ENCODE measurements at regions not wholly inside any gene's neighbourhood (a gene's known extent, or its start where the extent isn't known, plus 50 kb on each side); places are given as distances from the start of the nearest gene placed in this dataset.

DNA sequence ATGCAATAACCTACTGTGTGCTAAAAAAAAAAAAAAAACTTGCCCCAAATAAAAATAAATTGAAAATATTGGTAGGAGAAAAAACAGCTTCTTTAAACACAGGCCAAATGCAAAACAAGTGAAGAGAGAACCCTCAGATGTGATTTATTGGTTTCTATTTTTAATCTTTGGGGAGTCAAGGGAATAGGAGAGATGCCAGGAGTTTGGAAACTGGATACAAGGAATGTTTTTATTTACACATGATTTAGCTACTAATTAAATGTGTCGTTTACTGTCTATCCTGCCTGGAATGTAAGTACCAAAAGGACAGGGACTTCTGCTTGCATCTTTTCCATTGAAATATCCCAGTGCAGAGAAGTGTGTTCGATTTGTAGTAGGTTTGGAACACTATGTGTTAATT lies 810.7 kb downstream of the MAFB start:
- DNase-seq: no peak
- Histone ChIP-seq H3K4me1 (ENCODE audit: insufficient read depth, low read length) (no peaks in the 10 kb centered on the region), H3K27ac (ENCODE audit: low read depth, low read length) (no peak overlapping the region), H3K27me3 (ENCODE audit: insufficient read depth, low read length, poor library complexity, severe bottlenecking) (no peaks in the 10 kb centered on the region), H3K36me3 (ENCODE audit: insufficient read depth, low read length) (no peaks in the 10 kb centered on the region), H3K4me3 (ENCODE audit: low read length) (no peak overlapping the region), H3K9me3 (ENCODE audit: low read length) (no peaks in the 10 kb centered on the region)
- H3K27ac Mint-ChIP-seq: no peak overlapping the region
- H3K4me3 Mint-ChIP-seq: no peak overlapping the region
- H3K36me3 Mint-ChIP-seq: no peaks in the 10 kb centered on the region
- peaks cover 0 to 5% (median 3%) of the 10 kb centered on the region in 5 donors for H3K9me3 Mint-ChIP-seq
- ChIA-PET POLR2A (no interaction called here), CTCF (no interaction called here)
- H3K27me3 Mint-ChIP-seq: no peaks in the 10 kb centered on the region
- peaks cover 0 to 9% (median 3%) of the 10 kb centered on the region in 3 donors for H3K4me1 Mint-ChIP-seq

GRCh38 chr20:39877788-39878187 lies 811.2 kb downstream of the MAFB start:
- Mint-ChIP-seq H3K4me1 (peaks cover 0 to 12% (median 3%) of the 10 kb centered on the region in 3 donors), H3K9me3 (peaks cover 0 to 5% (median 3%) of the 10 kb centered on the region in 5 donors), H3K27ac (no peak overlapping the region), H3K36me3 (no peaks in the 10 kb centered on the region), H3K4me3 (no peak overlapping the region), H3K27me3 (no peaks in the 10 kb centered on the region)
- Histone ChIP-seq H3K27me3 (ENCODE audit: insufficient read depth, low read length, poor library complexity, severe bottlenecking) (no peaks in the 10 kb centered on the region), H3K4me1 (ENCODE audit: insufficient read depth, low read length) (no peaks in the 10 kb centered on the region), H3K36me3 (ENCODE audit: insufficient read depth, low read length) (no peaks in the 10 kb centered on the region), H3K27ac (ENCODE audit: low read depth, low read length) (no peak overlapping the region), H3K9me3 (ENCODE audit: low read length) (no peaks in the 10 kb centered on the region), H3K4me3 (ENCODE audit: low read length) (no peak overlapping the region)
- DNase-seq: no peak
- POLR2A ChIA-PET: no interaction called here
- CTCF ChIA-PET: no interaction called here

DNA sequence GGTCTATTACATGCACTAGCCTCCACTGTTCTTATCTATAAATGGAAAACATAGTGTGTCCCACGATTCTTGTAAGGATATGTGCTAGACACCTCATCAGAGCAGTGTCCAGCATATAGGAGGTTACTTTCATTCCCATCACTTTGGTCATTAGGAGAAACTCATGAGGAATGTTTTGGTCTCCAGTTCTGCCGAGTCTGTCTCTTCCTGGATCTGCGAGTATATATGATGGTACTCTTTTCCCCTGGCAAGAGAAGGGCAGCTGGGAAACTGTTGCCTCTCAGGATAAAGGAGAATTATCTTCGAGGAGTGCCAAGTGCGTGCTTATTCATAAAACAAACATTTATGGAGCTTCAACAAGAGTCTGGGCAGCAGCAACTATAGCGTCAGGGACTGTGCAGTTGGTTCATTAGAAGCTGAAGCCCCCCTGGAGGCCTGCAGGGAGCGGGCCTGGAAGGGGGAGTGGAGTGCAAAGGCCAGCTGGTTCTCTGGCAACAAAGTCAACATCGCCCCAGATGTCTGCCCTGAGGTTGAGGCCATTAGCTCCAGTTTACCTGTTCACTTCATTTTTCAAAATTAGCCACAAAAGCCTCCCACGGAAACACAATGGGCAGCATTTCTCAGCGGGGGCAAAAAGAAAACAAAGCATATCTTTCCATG lies 811.9 kb downstream of the MAFB start:
- Histone ChIP-seq H3K36me3 (ENCODE audit: insufficient read depth, low read length) (no peaks in the 10 kb centered on the region), H3K4me1 (ENCODE audit: insufficient read depth, low read length) (no peaks in the 10 kb centered on the region), H3K27ac (ENCODE audit: low read depth, low read length) (no peak overlapping the region), H3K27me3 (ENCODE audit: insufficient read depth, low read length, poor library complexity, severe bottlenecking) (no peaks in the 10 kb centered on the region), H3K4me3 (ENCODE audit: low read length) (no peak overlapping the region), H3K9me3 (ENCODE audit: low read length) (no peaks in the 10 kb centered on the region)
- Mint-ChIP-seq H3K9me3 (peaks cover 0 to 4% (median 3%) of the 10 kb centered on the region in 5 donors), H3K4me3 (no peak overlapping the region), H3K36me3 (no peaks in the 10 kb centered on the region), H3K27me3 (no peaks in the 10 kb centered on the region), H3K4me1 (peaks cover 0 to 12% (median 3%) of the 10 kb centered on the region in 3 donors), H3K27ac (no peak overlapping the region)
- no peak for DNase-seq
- CTCF ChIA-PET: no interaction called here
- POLR2A ChIA-PET: no interaction called here

DNA sequence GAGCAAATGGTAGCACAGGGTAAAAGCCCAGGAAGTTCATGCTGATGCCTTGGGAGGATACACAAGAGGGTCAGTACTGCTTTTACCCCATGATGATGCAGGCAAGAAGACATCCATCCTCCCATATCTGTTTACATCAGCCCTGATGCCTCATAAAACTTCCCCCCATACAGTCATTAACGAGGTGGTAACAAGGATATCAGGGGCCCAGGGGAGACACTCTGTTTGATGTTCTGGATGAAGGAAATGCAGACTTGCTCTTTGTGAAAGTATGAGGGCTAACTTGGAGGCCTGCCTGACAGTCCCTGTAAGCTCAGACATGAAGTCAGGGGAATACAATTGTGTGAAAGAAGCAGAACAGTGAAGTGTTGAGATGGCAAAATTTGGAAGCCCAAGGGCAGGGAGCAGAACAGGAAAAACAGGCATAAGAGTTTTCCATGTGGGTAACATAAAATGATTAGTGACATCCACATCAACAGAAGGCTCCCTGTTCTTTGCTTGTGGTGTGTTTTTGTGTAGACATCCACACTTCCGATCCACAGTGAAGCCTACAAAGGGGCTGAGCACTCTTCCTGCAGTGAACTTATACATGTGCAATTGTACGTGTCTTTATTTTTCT lies 813.4 kb downstream of the MAFB start:
- H3K36me3 ChIP-seq (ENCODE audit: insufficient read depth, low read length): no peaks in the 10 kb centered on the region
- Mint-ChIP-seq H3K9me3 (peaks cover 0 to 2% (median 0%) of the 10 kb centered on the region in 5 donors), H3K27ac (no peak overlapping the region), H3K27me3 (no peaks in the 10 kb centered on the region), H3K36me3 (no peaks in the 10 kb centered on the region), H3K4me1 (peaks cover 0 to 12% (median 3%) of the 10 kb centered on the region in 3 donors), H3K4me3 (no peak overlapping the region)
- no peaks in the 10 kb centered on the region for H3K4me1 ChIP-seq (ENCODE audit: insufficient read depth, low read length)
- DNase-seq: no peak
- H3K9me3 ChIP-seq (ENCODE audit: low read length): no peaks in the 10 kb centered on the region
- H3K4me3 ChIP-seq (ENCODE audit: low read length): no peak overlapping the region
- no peaks in the 10 kb centered on the region for H3K27me3 ChIP-seq (ENCODE audit: insufficient read depth, low read length, poor library complexity, severe bottlenecking)
- ChIA-PET CTCF (no interaction called here), POLR2A (no interaction called here)
- H3K27ac ChIP-seq (ENCODE audit: low read depth, low read length): no peak overlapping the region

DNA sequence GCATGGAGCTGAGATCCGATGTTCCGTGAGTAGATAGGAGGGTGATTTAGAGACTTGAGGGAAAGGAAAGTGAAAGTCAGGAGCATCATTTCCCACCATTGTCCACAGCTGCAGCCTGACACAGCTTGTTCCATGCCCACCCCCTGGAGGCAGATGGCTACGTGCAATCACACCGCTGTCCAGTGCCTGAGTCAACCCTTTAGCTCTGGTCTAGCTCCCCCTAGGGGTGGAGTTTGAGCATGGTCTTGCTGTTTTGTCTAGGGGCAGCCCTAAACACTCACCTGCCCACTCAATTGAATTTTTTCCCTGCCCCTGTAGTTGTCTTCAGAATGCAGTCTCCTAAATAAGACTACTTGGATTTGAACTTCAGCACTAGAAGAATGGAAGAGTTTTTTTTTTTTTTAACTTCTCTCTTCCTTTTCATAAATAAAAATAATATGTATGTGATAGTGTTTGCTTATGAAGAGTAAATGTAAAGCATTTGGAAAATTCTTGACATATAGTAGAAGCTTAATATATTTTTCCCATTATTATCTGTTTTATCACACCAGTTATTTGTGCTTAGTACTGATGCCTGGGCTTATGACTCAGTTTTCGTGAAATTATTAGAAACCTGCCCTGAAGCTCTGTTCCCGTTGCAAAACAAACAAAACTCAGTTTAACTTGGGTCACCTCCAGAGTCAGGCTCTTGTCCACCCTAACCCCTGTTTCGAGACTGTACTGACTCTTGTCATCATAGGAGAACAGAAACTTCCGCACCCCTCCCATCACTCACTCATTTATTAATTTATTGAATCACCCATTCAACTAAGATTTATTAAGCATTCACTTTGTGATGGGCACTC lies 814.8 kb downstream of the MAFB start:
- ChIA-PET CTCF (no interaction called here), POLR2A (no interaction called here)
- Mint-ChIP-seq H3K27ac (no peak overlapping the region), H3K36me3 (no peaks in the 10 kb centered on the region), H3K4me3 (no peak overlapping the region), H3K9me3 (peaks cover 0 to 2% (median 0%) of the 10 kb centered on the region in 5 donors), H3K27me3 (no peaks in the 10 kb centered on the region), H3K4me1 (peaks cover 0 to 12% (median 3%) of the 10 kb centered on the region in 3 donors)
- H3K4me1 ChIP-seq (ENCODE audit: insufficient read depth, low read length): no peaks in the 10 kb centered on the region
- H3K36me3 ChIP-seq (ENCODE audit: insufficient read depth, low read length): no peaks in the 10 kb centered on the region
- H3K27me3 ChIP-seq (ENCODE audit: insufficient read depth, low read length, poor library complexity, severe bottlenecking): no peaks in the 10 kb centered on the region
- no peak for DNase-seq
- no peak overlapping the region for H3K27ac ChIP-seq (ENCODE audit: low read depth, low read length)
- no peaks in the 10 kb centered on the region for H3K9me3 ChIP-seq (ENCODE audit: low read length)
- H3K4me3 ChIP-seq (ENCODE audit: low read length): no peak overlapping the region

- CTCF ChIA-PET: no interaction called here
- Histone ChIP-seq H3K4me1 (ENCODE audit: insufficient read depth, low read length) (no peaks in the 10 kb centered on the region), H3K27ac (ENCODE audit: low read depth, low read length) (no peak overlapping the region), H3K9me3 (ENCODE audit: low read length) (no peaks in the 10 kb centered on the region), H3K27me3 (ENCODE audit: insufficient read depth, low read length, poor library complexity, severe bottlenecking) (no peaks in the 10 kb centered on the region), H3K36me3 (ENCODE audit: insufficient read depth, low read length) (no peaks in the 10 kb centered on the region), H3K4me3 (ENCODE audit: low read length) (no peak overlapping the region)
- POLR2A ChIA-PET: no interaction called here
- Mint-ChIP-seq H3K4me1 (peaks cover 0 to 12% (median 3%) of the 10 kb centered on the region in 3 donors), H3K4me3 (no peak overlapping the region), H3K27me3 (no peaks in the 10 kb centered on the region), H3K36me3 (no peaks in the 10 kb centered on the region), H3K27ac (no peak overlapping the region), H3K9me3 (peaks cover 0 to 2% (median 0%) of the 10 kb centered on the region in 5 donors)
- no peak for DNase-seq
Observed at GRCh38 chr20:39873286-39873685, 815.8 kb downstream of the MAFB start.

GRCh38 chr20:39871013-39871412 lies 818.0 kb downstream of the MAFB start:
- DNase-seq: no peak
- Mint-ChIP-seq H3K36me3 (no peaks in the 10 kb centered on the region), H3K27ac (no peak overlapping the region), H3K4me3 (no peak overlapping the region), H3K27me3 (no peaks in the 10 kb centered on the region), H3K4me1 (peaks cover 0 to 12% (median 3%) of the 10 kb centered on the region in 3 donors), H3K9me3 (peaks cover 0 to 2% (median 2%) of the 10 kb centered on the region in 5 donors)
- Histone ChIP-seq H3K27me3 (ENCODE audit: insufficient read depth, low read length, poor library complexity, severe bottlenecking) (no peaks in the 10 kb centered on the region), H3K4me1 (ENCODE audit: insufficient read depth, low read length) (no peaks in the 10 kb centered on the region), H3K4me3 (ENCODE audit: low read length) (no peak overlapping the region), H3K27ac (ENCODE audit: low read depth, low read length) (no peak overlapping the region), H3K9me3 (ENCODE audit: low read length) (no peaks in the 10 kb centered on the region), H3K36me3 (ENCODE audit: insufficient read depth, low read length) (no peaks in the 10 kb centered on the region)
- ChIA-PET CTCF (no interaction called here), POLR2A (no interaction called here)

- no peak overlapping the region for H3K27ac ChIP-seq (ENCODE audit: low read depth, low read length)
- no peaks in the 10 kb centered on the region for H3K4me1 ChIP-seq (ENCODE audit: insufficient read depth, low read length)
- no peaks in the 10 kb centered on the region for H3K27me3 ChIP-seq (ENCODE audit: insufficient read depth, low read length, poor library complexity, severe bottlenecking)
- Mint-ChIP-seq H3K36me3 (no peaks in the 10 kb centered on the region), H3K9me3 (peaks cover 0 to 8% (median 2%) of the 10 kb centered on the region in 5 donors), H3K4me3 (no peak overlapping the region), H3K27me3 (no peaks in the 10 kb centered on the region), H3K4me1 (no peaks in the 10 kb centered on the region), H3K27ac (no peak overlapping the region)
- H3K36me3 ChIP-seq (ENCODE audit: insufficient read depth, low read length): no peaks in the 10 kb centered on the region
- no peaks in the 10 kb centered on the region for H3K9me3 ChIP-seq (ENCODE audit: low read length)
- ChIA-PET CTCF (no interaction called here), POLR2A (no interaction called here)
- no peak overlapping the region for H3K4me3 ChIP-seq (ENCODE audit: low read length)
- DNase-seq: no peak
Observed at GRCh38 chr20:39865446-39865845, 823.6 kb downstream of the MAFB start.
